Peyer's patch (tissue), 4 donors: ENCODE measurements at regions not wholly inside any gene's neighbourhood (a gene's known extent, or its start where the extent isn't known, plus 50 kb on each side); places are given as distances from the start of the nearest gene placed in this dataset.

ENCODE experiments used
- DNase-seq, 3 donors: peaks; one replicate each; pipeline ENCODE4 v3.0.0-alpha.2; 2017 to 2019
- H3K27ac ChIP-seq, 4 donors: fragments of 200-600 bp; sonication (generic); one replicate each; pipeline ENCODE4 v1.5.1; 2016 to 2019
- H3K27me3 ChIP-seq, 2 donors: fragments of 200-600 bp; sonication (generic); one replicate each; pipeline ENCODE4 v1.5.1; 2019
- H3K36me3 ChIP-seq, 3 donors: fragments of 200-600 bp; sonication (generic); one replicate each; pipeline ENCODE4 v1.5.1; 2016 to 2019
- H3K4me1 ChIP-seq, 4 donors: fragments of 200-600 bp; sonication (generic); one replicate each; pipeline ENCODE4 v1.5.1; 2016 to 2019
- H3K4me3 ChIP-seq, 4 donors: fragments of 200-600 bp; sonication (generic); 1 replicate in 3 of 4; 2 replicates in 1 of 4; pipeline ENCODE4 v1.5.1; 2016 to 2019; ENCODE audit warnings: mild to moderate bottlenecking in 1 of 4
- H3K9me3 ChIP-seq, 4 donors: fragments of 200-600 bp; sonication (generic); one replicate each; pipeline ENCODE4 v1.5.1; 2016 to 2019; ENCODE audit warnings: mild to moderate bottlenecking in 1 of 4
- POLR2A ChIP-seq, 2 donors: fragments of 450-650 bp; IDR thresholded peaks; one replicate each; pipeline ENCODE4 v1.5.1; 2017; ENCODE audit warnings: antibody characterized with exemption in 2 of 2, mild to moderate bottlenecking in 2 of 2, moderate library complexity in 2 of 2
- TF ChIP-seq, protein P1 (sequence below), 6 experiments: fragments of 450-650 bp in 4 of 6; fragments of 200-600 bp in 2 of 6; sonication (generic) in 1 of 6; IDR thresholded peaks; one replicate each; pipeline ENCODE4 v1.5.1; 2017 to 2019; ENCODE audit warnings: antibody characterized with exemption in 6 of 6, mild to moderate bottlenecking in 3 of 6, moderate library complexity in 1 of 6

- DNase-seq = no peak
- peaks cover 0 to 3% (median 0%) of the 10 kb centered on the region in 4 donors for H3K9me3 ChIP-seq
- H3K4me1 ChIP-seq = no peaks in the 10 kb centered on the region
- TF ChIP-seq, protein P1, sequence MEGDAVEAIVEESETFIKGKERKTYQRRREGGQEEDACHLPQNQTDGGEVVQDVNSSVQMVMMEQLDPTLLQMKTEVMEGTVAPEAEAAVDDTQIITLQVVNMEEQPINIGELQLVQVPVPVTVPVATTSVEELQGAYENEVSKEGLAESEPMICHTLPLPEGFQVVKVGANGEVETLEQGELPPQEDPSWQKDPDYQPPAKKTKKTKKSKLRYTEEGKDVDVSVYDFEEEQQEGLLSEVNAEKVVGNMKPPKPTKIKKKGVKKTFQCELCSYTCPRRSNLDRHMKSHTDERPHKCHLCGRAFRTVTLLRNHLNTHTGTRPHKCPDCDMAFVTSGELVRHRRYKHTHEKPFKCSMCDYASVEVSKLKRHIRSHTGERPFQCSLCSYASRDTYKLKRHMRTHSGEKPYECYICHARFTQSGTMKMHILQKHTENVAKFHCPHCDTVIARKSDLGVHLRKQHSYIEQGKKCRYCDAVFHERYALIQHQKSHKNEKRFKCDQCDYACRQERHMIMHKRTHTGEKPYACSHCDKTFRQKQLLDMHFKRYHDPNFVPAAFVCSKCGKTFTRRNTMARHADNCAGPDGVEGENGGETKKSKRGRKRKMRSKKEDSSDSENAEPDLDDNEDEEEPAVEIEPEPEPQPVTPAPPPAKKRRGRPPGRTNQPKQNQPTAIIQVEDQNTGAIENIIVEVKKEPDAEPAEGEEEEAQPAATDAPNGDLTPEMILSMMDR (IDR thresholded peaks at IDR 0.05) = no peak
- TF ChIP-seq POLR2A (IDR thresholded peaks at IDR 0.05) = no peak
- H3K36me3 ChIP-seq = no peaks in the 10 kb centered on the region
- H3K27ac ChIP-seq = no peak overlapping the region
- no peaks in the 10 kb centered on the region for H3K27me3 ChIP-seq
- no peak overlapping the region for H3K4me3 ChIP-seq
These were observed 270.0 kb downstream of the ZWINT start for GRCh38 chr10:56090914-56091540.

DNA sequence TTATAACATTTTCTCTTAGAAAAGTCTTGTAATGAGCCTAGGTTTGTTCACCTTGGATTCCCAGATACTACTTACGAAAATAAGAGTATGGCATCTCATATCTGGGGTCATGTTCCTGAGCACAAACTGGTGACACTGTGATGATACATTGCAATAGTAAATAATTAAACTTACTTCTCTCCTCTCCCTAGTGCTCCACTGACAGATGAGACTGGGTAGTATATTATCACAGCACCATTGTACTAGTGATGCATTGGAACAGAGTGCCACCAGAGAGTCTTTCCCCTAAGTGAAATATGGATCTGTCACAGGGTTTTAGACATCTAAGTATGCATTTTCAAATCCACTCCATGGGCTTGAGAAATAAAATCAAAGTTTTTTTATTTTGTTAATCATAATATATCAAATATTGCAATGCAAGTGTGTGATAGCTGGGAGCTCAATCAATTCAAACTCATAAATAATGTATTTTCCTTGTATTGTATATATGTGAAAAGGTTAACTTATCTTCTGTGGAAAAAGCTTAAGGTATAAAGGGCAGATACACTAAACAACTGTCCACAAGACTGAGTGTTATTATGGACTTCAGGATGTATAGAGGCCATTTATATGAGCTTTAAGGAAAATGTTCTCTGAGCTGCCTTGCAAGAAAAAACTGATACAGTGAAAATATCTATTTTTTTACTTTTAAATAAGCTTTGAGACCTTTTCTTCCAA is 275.5 kb downstream of the ZWINT start:
- TF ChIP-seq, protein P1 (IDR thresholded peaks at IDR 0.05) = no peak
- no peak for TF ChIP-seq POLR2A (IDR thresholded peaks at IDR 0.05)
- H3K27me3 ChIP-seq = no peaks in the 10 kb centered on the region
- H3K4me3 ChIP-seq = no peak overlapping the region

GRCh38 chr10:56082169-56082568 is 278.9 kb downstream of the ZWINT start:
- H3K27me3 ChIP-seq = no peaks in the 10 kb centered on the region
- no peak overlapping the region for H3K27ac ChIP-seq
- H3K4me1 ChIP-seq = no peaks in the 10 kb centered on the region
- no peak for DNase-seq
- TF ChIP-seq, protein P1 (IDR thresholded peaks at IDR 0.05) = no peak
- TF ChIP-seq POLR2A (IDR thresholded peaks at IDR 0.05) = no peak
- no peaks in the 10 kb centered on the region for H3K36me3 ChIP-seq
- no peak overlapping the region for H3K4me3 ChIP-seq
- no peaks in the 10 kb centered on the region for H3K9me3 ChIP-seq

More for the DNA sequence above, 275.5 kb downstream of the ZWINT start:
- no peaks in the 10 kb centered on the region for H3K36me3 ChIP-seq
- DNase-seq = no peak
- no peaks in the 10 kb centered on the region for H3K9me3 ChIP-seq
- H3K4me1 ChIP-seq = no peaks in the 10 kb centered on the region
- no peak overlapping the region for H3K27ac ChIP-seq

- Histone ChIP-seq H3K36me3 (no peaks in the 10 kb centered on the region), H3K4me1 (no peaks in the 10 kb centered on the region), H3K4me3 (no peak overlapping the region), H3K27me3 (no peaks in the 10 kb centered on the region), H3K27ac (no peak overlapping the region), H3K9me3 (no peaks in the 10 kb centered on the region)
- TF ChIP-seq, protein P1 (IDR thresholded peaks at IDR 0.05) = no peak
- no peak for TF ChIP-seq POLR2A (IDR thresholded peaks at IDR 0.05)
- no peak for DNase-seq
These were observed 292.4 kb downstream of the ZWINT start for GRCh38 chr10:56068473-56069263.

DNA sequence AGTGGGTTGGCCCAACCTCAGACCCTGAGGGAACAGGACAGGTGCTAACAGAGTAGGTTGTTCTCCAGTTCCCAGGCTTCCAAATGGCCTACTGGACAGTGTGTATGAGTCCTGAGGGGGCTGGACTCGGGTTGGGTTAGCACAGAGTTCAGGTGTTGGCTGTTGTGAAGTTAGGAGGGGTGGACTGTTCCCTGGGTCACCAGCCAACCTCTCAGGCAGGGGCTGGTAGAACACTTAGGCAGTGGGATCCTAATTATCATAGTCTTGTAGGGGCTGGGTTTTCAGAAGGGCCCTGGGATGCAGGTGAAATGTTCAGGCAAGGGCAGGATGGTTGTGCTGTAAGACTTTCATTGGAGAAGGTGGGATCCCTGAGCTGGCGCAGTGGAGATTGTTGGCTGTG is 293.0 kb downstream of the ZWINT start:
- no peaks in the 10 kb centered on the region for H3K9me3 ChIP-seq
- H3K27me3 ChIP-seq = no peaks in the 10 kb centered on the region
- H3K27ac ChIP-seq = no peak overlapping the region
- no peak for TF ChIP-seq POLR2A (IDR thresholded peaks at IDR 0.05)
- TF ChIP-seq, protein P1 (IDR thresholded peaks at IDR 0.05) = no peak
- no peaks in the 10 kb centered on the region for H3K4me1 ChIP-seq
- H3K36me3 ChIP-seq = no peaks in the 10 kb centered on the region
- no peak for DNase-seq
- no peak overlapping the region for H3K4me3 ChIP-seq
